GM23248 (cell line): ENCODE measurements at regions not wholly inside any gene's neighbourhood (a gene's known extent, or its start where the extent isn't known, plus 50 kb on each side); places are given as distances from the start of the nearest gene placed in this dataset.

Experiments used
- EZH2 ChIP-seq: fragments of 200-600 bp; sonication (generic); IDR thresholded peaks from 2 replicates; pipeline ENCODE4 v1.6.1; 2018; ENCODE audit warnings: antibody characterized with exemption, mild to moderate bottlenecking; ENCODE audit not compliant: insufficient read depth, poor library complexity, severe bottlenecking
- EZH2phosphoT487 ChIP-seq: fragments of 200-600 bp; sonication (generic); IDR thresholded peaks from 2 replicates; pipeline ENCODE4 v1.6.1; 2018; ENCODE audit warnings: antibody characterized with exemption, moderate library complexity, mild to moderate bottlenecking, low read depth; ENCODE audit not compliant: insufficient read depth

DNA sequence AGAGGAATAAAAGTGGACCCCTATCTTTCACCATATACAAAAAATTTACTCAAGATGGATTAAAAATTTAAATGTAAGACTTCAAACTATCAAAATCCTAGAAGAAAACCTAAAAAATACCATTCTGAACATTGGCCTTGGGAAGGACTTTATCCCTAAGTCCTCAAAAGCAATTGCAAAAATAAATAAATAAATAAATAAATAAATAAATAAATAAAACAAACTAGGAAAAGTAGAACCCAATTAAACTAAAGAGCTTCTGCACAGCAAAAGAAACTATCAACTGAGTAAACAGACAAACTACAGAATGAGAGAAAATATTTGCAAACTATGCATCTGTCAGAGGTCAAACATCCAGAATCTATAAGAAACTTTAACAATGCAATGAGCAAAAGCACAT lies 874.9 kb upstream of the PCDH20 start:
- TF ChIP-seq EZH2 (no peak), EZH2phosphoT487 (no peak)
